OCI-M2 (cell line): ENCODE measurements at regions not wholly inside any gene's neighbourhood (a gene's known extent, or its start where the extent isn't known, plus 50 kb on each side); places are given as distances from the start of the nearest gene placed in this dataset.

ENCODE experiments used
- DNase-seq: peaks from one replicate; lab custom pipeline; 2025; ENCODE audit not compliant: unreplicated experiment; lab: John Stamatoyannopoulos, UW

DNA sequence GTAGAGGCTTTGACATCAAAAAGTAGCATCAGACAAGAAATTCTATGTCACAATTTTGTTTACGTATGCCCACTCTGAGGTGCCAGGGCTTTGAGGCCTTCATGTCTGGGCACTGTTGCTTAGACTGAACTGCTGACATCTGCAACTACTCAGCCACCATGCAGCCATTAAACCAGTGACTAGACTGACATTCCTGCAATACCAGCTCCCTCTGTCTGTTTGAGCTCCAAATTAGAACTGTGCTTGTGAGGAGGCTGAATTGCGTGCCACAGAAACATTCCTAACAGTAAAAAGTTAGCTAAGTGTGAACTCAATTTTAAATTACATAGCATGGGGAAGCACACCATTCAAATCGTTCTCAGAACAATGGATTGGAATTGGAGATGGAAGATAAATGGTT is 163.2 kb downstream of the INSIG2 start:
- DNase-seq, result no peak

GRCh38 chr2:118250463-118250862 is 162.2 kb downstream of the INSIG2 start:
- DNase-seq, result no peak

DNA sequence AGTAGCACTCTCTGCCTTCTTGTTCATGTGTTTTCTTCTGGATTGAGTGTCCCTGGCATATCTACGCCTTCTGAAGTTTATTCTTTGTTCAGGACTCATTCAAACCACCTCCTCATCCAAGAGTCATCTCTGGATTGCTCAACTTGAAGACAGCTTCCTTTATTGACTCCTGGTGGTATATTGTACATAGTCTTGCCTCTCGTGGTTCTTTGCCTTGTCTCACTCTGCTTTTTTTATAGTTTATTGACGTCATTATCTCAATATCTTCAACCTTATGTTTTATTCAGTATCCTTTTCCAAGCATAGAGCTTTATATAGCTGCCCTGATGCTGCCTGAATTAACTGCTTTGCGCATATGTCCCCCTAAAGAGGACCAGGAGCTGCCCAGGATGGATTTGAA is 161.7 kb downstream of the INSIG2 start:
- DNase-seq, result no peak

GRCh38 chr2:118249531-118249930 is 161.3 kb downstream of the INSIG2 start:
- DNase-seq, result no peak

DNA sequence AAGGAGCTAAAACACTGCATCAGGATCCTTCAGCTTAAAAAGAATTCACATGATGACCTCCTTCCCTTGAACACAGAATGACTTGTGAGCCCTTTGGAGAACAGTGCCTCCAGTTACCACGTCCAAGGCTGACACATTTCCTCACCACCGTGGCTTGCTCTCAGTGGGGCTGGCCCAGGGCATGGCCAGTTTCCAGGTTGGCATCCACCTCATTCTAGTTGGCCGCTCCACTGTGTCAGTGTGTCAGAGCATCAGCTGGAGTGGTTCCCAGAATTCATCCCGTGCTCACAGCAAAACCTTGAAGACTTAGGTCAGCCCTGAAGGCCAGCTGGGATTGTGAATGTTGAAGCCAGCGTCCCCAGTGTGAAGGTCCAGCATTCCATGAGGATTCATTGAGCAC is 158.5 kb downstream of the INSIG2 start:
- no peak for DNase-seq

- no peak for DNase-seq
Measured at GRCh38 chr2:118246079-118246478, 157.8 kb downstream of the INSIG2 start.

GRCh38 chr2:118244686-118245085 is 156.4 kb downstream of the INSIG2 start:
- no peak for DNase-seq

DNA sequence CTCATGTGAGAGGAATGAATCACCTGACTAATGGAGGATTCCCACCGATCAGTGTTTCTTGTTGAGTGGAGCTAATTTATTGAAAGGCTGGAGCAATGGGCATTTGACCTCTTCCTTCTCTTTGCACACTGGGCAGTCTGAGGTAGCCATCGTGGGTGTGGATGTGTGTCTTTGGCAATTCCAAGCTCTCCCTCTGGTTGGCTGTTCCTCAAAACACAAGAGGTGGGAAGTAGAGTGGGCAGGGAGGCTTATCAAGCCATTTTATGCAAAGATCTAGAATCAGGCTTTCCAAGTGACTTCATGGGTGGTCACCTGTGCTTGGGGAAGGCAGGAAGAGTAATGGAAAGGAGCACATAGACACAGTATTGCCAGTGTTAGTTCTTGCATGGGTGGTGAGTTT is 154.8 kb downstream of the INSIG2 start:
- no peak for DNase-seq

DNA sequence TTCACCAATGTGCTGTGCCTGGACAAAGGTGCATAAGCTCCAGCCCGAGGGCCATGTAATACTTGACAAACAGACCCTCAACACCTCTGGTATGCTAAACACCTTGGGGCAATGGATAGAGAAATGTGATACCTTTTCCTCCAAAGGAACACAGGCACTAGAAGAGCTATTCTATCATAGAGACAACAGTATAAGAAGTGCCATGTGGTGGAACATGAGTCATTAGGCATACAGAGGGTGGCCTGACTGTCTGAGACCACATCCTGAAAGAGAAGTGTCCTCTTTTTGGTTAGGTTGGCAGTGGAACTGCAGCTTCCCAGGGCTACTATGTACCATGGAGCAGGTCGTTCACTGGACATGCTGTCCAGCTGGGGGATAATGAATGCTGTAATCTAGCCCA is 153.9 kb downstream of the INSIG2 start:
- no peak for DNase-seq

- DNase-seq, result no peak
Measured at GRCh38 chr2:118241128-118241527, 152.9 kb downstream of the INSIG2 start.

- no peak for DNase-seq
Measured at GRCh38 chr2:118240276-118240675, 152.0 kb downstream of the INSIG2 start.

GRCh38 chr2:118239284-118239683 is 151.0 kb downstream of the INSIG2 start:
- DNase-seq, result no peak

- no peak for DNase-seq
Measured at GRCh38 chr2:118237451-118237850, 149.2 kb downstream of the INSIG2 start.

GRCh38 chr2:118232796-118233195 is 144.5 kb downstream of the INSIG2 start:
- no peak for DNase-seq

- no peak for DNase-seq
Measured at GRCh38 chr2:118232391-118232790, 144.1 kb downstream of the INSIG2 start.

GRCh38 chr2:118231759-118232158 is 143.5 kb downstream of the INSIG2 start:
- no peak for DNase-seq

DNA sequence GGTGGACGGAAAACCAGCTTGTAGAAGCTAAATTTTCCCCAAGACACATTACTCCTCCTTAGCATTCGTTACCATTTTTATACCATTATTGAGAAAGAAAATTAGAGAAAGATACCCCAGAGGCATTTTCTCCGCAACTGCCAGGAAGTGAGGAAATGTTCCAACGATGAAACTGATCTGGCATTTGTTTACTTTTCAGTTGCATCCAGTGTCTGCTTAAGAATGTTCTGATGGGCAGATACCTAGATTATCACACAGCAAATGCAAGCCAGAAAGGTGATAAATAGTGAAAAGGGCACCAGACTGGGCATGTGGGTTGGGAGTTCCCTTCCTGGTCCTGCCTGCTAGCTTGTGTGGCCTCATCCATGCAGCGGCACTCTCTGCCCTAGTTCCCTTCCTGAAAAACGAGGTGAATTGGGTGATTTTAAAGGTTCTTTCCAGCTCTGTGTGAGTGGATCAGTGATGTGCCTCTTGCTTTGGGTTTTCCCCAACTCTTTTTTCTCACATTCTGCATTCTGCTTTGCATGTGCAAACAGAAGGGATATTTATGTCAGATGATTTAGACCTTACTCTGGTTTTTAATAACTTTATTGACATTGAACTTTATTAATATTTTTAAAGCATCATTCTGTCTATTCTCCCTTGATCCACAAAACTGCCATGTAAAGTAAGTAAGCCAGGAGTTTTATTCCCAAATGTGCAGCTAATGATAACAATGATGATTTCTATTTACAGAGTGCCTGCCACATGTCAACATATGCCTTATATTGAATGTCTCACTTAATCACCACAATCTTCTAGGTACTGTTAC is 139.6 kb downstream of the INSIG2 start:
- no peak for DNase-seq

DNA sequence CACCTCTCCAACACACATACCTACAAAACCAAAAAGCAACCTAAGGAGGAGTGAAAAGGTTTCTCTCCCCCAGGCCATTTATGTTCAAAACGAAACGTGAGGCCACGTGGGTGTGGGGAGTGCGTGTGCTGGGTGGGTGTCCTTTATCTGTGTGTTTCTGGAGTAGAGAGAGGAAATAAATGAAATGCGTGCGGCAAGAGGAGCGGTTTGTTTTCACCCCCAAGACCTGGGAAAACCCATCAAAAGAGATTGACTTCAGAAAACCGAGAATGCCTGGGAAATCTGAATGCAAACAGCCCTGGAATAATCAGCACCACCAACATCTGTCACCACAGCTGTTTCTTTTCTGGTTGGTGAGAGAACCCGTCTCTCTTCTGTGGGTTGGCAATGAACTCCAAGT is 137.4 kb downstream of the INSIG2 start:
- DNase-seq, result no peak

GRCh38 chr2:118224895-118225311 is 136.6 kb downstream of the INSIG2 start:
- DNase-seq, result no peak

- DNase-seq, result no peak
Measured at GRCh38 chr2:118223992-118224894, 136.0 kb downstream of the INSIG2 start.

DNA sequence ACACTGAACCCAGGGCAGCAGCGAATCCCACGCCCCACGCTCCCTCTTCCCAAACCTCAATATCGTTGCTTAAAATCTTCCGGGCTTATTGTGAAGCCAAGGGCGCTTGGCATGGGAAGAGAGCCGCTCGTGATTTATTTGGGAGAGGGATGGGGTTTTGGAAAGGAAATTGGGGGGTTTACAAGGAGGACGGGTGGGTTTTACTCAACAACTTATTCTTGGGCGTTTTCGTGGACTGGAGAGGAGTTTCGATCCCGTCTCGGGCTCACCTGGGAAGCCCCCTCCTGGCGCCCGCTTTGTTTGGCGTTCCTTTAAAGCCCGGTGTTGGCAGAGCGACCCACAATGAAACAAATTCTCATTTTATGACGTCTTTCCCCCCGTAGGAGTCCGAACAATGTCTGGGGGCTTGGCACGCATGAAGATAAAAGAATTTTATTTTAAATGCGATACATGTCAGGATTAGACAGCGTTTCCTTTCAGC is 135.3 kb downstream of the INSIG2 start:
- DNase-seq, result no peak
